ENCODE measurements at regions not wholly inside any gene's neighbourhood (a gene's known extent, or its start where the extent isn't known, plus 50 kb on each side); places are given as distances from the start of the nearest gene placed in this dataset.

DNA sequence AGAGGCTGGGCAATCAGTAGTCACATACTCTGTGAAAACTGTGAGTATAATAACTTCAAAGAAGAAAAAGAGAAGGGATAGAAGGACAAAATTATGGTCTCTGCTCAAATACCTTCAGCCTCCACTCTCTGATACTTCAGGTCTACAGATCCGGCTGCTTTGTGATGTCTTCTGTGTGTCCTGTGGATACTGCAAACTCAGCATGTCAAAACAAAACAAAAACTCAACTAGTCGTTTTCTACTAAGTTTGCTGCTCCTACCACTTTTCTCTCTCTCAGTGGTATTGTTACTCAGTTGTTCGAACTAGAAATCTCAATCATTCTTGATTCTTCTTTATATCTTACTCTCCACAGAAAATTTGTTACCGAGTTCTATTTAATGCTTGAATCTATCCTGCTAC lies 202.4 kb upstream of the ANK2 start:
- TF ChIP-seq, protein P1, sequence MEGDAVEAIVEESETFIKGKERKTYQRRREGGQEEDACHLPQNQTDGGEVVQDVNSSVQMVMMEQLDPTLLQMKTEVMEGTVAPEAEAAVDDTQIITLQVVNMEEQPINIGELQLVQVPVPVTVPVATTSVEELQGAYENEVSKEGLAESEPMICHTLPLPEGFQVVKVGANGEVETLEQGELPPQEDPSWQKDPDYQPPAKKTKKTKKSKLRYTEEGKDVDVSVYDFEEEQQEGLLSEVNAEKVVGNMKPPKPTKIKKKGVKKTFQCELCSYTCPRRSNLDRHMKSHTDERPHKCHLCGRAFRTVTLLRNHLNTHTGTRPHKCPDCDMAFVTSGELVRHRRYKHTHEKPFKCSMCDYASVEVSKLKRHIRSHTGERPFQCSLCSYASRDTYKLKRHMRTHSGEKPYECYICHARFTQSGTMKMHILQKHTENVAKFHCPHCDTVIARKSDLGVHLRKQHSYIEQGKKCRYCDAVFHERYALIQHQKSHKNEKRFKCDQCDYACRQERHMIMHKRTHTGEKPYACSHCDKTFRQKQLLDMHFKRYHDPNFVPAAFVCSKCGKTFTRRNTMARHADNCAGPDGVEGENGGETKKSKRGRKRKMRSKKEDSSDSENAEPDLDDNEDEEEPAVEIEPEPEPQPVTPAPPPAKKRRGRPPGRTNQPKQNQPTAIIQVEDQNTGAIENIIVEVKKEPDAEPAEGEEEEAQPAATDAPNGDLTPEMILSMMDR (IDR thresholded peaks at IDR 0.05): no peak
- no peak for TF ChIP-seq EZH2 (IDR thresholded peaks at IDR 0.05; ENCODE audit: borderline replicate concordance, insufficient read depth, low read depth, low read length, poor library complexity, severe bottlenecking)

Measured in B cell (primary cell).